ENCODE measurements at regions not wholly inside any gene's neighbourhood (a gene's known extent, or its start where the extent isn't known, plus 50 kb on each side); places are given as distances from the start of the nearest gene placed in this dataset.

DNA sequence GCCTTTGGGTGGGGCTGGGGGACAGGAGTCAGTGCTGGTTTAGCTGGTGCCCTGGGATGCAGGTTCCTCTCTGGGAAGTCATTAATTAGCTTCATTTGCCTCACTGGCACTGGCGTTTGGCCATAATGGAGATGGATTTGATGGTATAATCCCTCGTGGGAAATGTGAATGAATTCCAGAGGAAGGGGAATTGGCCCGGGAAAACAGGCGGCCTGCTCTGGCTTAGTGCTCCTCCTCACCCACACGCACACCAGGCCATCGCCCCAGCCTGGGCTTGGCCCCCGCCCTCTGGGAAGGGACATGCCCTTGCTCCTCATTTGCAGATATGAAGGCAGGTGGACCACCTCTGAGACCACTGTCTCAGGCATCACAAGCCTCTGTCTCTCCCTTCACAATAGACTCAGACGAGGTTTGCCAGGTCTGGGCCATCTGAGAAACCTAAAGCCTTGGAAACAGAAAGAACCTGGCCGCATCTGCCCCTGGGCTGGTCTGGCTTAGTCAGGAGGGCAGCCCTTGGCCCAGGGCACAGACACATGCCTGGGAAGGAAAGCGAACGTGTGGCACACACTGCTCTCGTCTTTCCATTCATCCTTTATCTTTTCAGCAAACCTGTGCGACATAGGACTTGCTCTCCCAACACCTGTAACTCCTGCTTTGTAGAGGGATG lies 199.2 kb upstream of the CDH4 start:
- TF ChIP-seq ZFP3 (CRISPR knock-in tag; IDR thresholded peaks at IDR 0.05): no peak
- TF ChIP-seq GLIS3 (CRISPR knock-in tag; IDR thresholded peaks at IDR 0.05): no peak
- TF ChIP-seq, protein P1, sequence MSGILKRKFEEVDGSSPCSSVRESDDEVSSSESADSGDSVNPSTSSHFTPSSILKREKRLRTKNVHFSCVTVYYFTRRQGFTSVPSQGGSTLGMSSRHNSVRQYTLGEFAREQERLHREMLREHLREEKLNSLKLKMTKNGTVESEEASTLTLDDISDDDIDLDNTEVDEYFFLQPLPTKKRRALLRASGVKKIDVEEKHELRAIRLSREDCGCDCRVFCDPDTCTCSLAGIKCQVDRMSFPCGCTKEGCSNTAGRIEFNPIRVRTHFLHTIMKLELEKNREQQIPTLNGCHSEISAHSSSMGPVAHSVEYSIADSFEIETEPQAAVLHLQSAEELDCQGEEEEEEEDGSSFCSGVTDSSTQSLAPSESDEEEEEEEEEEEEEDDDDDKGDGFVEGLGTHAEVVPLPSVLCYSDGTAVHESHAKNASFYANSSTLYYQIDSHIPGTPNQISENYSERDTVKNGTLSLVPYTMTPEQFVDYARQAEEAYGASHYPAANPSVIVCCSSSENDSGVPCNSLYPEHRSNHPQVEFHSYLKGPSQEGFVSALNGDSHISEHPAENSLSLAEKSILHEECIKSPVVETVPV (CRISPR knock-in tag; IDR thresholded peaks at IDR 0.05): no peak
- no peak for TF ChIP-seq OSR1 (CRISPR knock-in tag; IDR thresholded peaks at IDR 0.05)
- no peak for TF ChIP-seq BACH2 (CRISPR knock-in tag; IDR thresholded peaks at IDR 0.05; ENCODE audit: borderline replicate concordance)
- no peak for TF ChIP-seq RARB (CRISPR knock-in tag; IDR thresholded peaks at IDR 0.05)
- no peak for TF ChIP-seq ZC3H10 (CRISPR knock-in tag; IDR thresholded peaks at IDR 0.05)
- TF ChIP-seq PPARA (CRISPR knock-in tag; IDR thresholded peaks at IDR 0.05; ENCODE audit: borderline replicate concordance): no peak
- no peak for TF ChIP-seq POU6F1 (CRISPR knock-in tag; IDR thresholded peaks at IDR 0.05; ENCODE audit: borderline replicate concordance, low read depth)
- no peak for ATAC-seq

- no peak for TF ChIP-seq CSDC2 (CRISPR knock-in tag; IDR thresholded peaks at IDR 0.05)
- no peak for ATAC-seq
Measured at GRCh38 chr20:61053487-61053886, 198.6 kb upstream of the CDH4 start.

GRCh38 chr20:61053889-61054288 lies 198.2 kb upstream of the CDH4 start:
- TF ChIP-seq POU6F1 (CRISPR knock-in tag; IDR thresholded peaks at IDR 0.05; ENCODE audit: borderline replicate concordance, low read depth): no peak
- TF ChIP-seq, protein P1 (CRISPR knock-in tag; IDR thresholded peaks at IDR 0.05): no peak
- TF ChIP-seq GLIS3 (CRISPR knock-in tag; IDR thresholded peaks at IDR 0.05): no peak
- TF ChIP-seq TCF4 (CRISPR knock-in tag; IDR thresholded peaks at IDR 0.05; ENCODE audit: borderline replicate concordance): no peak
- no peak for TF ChIP-seq SNAI2 (CRISPR knock-in tag; IDR thresholded peaks at IDR 0.05)
- TF ChIP-seq ZC3H10 (CRISPR knock-in tag; IDR thresholded peaks at IDR 0.05): no peak
- no peak for TF ChIP-seq TOX (CRISPR knock-in tag; IDR thresholded peaks at IDR 0.05; ENCODE audit: borderline replicate concordance)
- TF ChIP-seq PPARA (CRISPR knock-in tag; IDR thresholded peaks at IDR 0.05; ENCODE audit: borderline replicate concordance): no peak
- TF ChIP-seq, protein P2, sequence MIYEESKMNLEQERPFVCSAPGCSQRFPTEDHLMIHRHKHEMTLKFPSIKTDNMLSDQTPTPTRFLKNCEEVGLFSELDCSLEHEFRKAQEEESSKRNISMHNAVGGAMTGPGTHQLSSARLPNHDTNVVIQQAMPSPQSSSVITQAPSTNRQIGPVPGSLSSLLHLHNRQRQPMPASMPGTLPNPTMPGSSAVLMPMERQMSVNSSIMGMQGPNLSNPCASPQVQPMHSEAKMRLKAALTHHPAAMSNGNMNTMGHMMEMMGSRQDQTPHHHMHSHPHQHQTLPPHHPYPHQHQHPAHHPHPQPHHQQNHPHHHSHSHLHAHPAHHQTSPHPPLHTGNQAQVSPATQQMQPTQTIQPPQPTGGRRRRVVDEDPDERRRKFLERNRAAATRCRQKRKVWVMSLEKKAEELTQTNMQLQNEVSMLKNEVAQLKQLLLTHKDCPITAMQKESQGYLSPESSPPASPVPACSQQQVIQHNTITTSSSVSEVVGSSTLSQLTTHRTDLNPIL (CRISPR knock-in tag; IDR thresholded peaks at IDR 0.05; ENCODE audit: low read depth): no peak
- TF ChIP-seq ISL1 (CRISPR knock-in tag; IDR thresholded peaks at IDR 0.05): no peak
- no peak for TF ChIP-seq RARB (CRISPR knock-in tag; IDR thresholded peaks at IDR 0.05)
- TF ChIP-seq, protein P3, sequence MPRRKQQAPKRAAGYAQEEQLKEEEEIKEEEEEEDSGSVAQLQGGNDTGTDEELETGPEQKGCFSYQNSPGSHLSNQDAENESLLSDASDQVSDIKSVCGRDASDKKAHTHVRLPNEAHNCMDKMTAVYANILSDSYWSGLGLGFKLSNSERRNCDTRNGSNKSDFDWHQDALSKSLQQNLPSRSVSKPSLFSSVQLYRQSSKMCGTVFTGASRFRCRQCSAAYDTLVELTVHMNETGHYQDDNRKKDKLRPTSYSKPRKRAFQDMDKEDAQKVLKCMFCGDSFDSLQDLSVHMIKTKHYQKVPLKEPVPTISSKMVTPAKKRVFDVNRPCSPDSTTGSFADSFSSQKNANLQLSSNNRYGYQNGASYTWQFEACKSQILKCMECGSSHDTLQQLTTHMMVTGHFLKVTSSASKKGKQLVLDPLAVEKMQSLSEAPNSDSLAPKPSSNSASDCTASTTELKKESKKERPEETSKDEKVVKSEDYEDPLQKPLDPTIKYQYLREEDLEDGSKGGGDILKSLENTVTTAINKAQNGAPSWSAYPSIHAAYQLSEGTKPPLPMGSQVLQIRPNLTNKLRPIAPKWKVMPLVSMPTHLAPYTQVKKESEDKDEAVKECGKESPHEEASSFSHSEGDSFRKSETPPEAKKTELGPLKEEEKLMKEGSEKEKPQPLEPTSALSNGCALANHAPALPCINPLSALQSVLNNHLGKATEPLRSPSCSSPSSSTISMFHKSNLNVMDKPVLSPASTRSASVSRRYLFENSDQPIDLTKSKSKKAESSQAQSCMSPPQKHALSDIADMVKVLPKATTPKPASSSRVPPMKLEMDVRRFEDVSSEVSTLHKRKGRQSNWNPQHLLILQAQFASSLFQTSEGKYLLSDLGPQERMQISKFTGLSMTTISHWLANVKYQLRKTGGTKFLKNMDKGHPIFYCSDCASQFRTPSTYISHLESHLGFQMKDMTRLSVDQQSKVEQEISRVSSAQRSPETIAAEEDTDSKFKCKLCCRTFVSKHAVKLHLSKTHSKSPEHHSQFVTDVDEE (CRISPR knock-in tag; IDR thresholded peaks at IDR 0.05): no peak
- TF ChIP-seq ZNF565 (CRISPR knock-in tag; conservative IDR thresholded peaks at IDR 0.05; ENCODE audit: low read depth): no peak
- no peak for TF ChIP-seq ESRRG (CRISPR knock-in tag; IDR thresholded peaks at IDR 0.05)
- no peak for TF ChIP-seq ARNTL (CRISPR knock-in tag; IDR thresholded peaks at IDR 0.05; ENCODE audit: borderline replicate concordance, low read depth)
- no peak for TF ChIP-seq ZFP3 (CRISPR knock-in tag; IDR thresholded peaks at IDR 0.05)
- TF ChIP-seq OSR1 (CRISPR knock-in tag; IDR thresholded peaks at IDR 0.05): no peak
- TF ChIP-seq CSDC2 (CRISPR knock-in tag; IDR thresholded peaks at IDR 0.05): no peak
- no peak for ATAC-seq
